ENCODE measurements at regions not wholly inside any gene's neighbourhood (a gene's known extent, or its start where the extent isn't known, plus 50 kb on each side); places are given as distances from the start of the nearest gene placed in this dataset.

DNA sequence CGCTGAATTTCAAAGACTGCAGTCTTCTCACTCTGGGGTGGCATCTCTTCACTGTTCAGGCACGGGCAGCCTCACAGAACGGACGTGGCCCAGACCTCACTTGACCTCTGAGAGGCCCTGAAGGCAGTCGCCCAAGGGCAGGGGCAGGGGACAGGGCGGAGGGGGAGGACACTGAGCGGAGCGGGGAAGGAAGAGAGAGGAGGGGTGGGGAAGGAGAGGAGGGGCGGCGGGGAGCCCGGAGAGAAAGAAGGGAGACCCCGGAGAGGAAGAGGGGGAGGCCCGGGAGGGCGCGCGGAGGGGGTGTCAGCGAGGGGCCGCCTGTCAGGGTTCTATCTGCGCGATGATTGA, 58.7 kb upstream of the COMTD1 start:
- peak; percentile 22 for DNase-seq (ENCODE audit: low spot score)

DNA sequence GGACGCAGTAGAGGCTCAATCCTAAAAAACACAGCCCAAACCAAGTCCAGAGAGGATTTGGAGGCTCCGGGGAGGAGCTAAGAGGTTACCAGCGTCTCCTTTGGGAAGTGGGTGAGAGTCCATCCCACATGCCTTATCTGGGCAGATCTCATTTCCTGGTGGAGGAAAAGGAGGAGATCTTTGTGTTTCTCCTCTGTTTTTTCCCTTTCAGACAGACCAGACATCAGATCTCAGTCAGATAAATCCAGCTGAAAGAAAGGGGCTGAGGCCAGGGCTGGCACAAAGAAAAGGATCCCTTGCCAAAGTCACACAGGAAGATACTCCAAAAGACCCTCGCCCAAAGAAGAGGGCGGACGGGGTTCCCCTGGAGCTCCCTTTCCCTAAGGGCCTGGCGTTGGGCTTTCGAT, 58.3 kb upstream of the COMTD1 start:
- no peak for DNase-seq (ENCODE audit: low spot score)

DNA sequence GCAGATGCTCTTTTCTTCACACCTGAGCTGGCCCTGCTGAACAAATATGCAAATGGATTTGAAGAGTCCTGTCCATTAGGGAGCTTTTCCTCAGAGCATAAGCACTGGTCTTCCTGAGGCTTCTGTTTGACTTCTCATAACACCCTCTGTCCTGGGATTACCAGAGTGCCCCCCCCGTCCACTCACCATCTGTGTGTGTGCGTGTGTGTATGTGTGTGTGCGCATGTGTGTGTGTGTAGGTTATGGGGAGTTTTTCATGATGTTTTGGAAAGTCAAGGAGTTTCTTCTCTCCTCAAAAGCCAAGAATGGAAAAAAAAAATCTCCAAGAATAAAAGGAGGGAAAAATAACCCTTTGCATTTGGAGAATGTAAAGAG, 57.7 kb upstream of the COMTD1 start:
- no peak for DNase-seq (ENCODE audit: low spot score)

DNA sequence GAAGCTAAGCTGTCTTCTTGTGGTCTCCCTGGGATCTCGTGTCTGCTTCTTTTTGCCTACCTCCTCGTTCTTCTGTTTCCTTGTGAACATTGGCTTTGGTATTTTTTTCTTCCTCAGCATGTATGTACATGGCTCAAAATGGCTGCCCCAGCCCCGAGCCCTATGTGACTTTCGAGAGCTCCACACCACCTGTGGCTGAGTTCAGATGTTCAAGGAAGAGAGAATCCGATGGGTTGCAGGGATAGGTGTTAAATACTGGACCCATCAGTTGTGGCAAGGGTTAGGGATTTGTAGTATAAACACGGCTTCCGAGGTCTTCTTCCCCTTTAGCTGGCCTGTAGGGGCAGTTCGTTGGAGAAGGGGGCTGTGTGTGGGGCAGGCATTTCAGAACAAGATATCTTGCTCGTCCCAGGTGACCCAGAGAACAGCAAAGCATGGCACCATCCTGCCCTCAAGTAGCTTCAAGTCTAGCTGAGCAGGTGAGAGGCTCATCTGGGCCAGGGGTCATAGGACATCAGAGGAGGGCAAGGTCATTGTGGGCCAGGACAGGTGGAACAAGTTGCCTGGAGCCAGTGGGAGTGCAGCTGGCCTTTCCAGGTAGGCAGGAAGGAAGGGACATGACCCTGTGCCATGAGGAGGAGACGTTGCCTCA, 57.2 kb upstream of the COMTD1 start:
- DNase-seq (ENCODE audit: low spot score), result no peak

DNA sequence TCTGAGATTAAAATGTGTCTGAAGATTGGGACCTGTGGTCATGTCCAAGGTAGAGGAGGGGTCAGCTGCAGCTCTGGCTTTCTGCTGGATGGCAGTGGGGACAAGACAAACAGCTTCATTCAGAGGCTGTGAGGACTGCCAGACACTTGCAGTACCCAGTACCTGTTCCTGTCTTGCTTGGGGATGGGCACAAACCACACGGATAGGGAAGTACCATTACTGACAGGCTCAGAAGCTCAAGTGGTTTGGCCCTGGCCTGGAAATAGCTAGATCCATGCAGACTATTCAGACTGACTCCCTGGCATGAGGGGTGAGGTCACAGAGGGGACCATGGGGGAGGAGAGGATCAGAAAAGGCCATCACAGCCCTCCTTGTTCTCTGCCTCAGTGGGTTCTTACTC, 56.0 kb upstream of the COMTD1 start:
- no peak for DNase-seq (ENCODE audit: low spot score)

DNA sequence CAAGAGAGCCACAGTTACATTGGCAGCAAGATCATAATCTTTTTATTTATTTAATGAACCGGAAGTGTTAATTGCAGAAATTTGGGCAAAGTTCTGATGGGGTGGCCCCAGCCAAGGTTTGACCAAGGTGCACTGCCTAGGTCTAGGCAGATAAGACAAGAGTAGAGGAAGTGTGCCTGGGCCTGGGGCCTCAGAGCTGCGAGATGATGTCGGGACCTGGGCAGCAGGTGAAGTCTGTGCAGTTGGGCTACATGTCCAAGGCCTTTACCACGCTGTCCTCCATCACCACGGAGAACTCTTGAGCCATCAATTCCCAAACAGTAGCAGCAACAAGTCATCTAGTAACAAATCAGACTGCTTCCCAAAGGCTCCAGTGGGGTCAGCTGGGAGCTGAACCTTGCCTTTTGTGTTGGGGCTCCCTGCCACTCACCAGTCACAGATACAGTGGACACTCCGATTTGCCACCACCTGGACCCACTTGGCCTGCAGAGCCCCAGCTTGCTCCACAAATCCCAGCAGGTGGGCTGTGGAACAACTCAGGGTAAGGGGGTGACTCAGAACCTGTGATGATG, 52.5 kb upstream of the COMTD1 start:
- DNase-seq (ENCODE audit: low spot score), result no peak

DNA sequence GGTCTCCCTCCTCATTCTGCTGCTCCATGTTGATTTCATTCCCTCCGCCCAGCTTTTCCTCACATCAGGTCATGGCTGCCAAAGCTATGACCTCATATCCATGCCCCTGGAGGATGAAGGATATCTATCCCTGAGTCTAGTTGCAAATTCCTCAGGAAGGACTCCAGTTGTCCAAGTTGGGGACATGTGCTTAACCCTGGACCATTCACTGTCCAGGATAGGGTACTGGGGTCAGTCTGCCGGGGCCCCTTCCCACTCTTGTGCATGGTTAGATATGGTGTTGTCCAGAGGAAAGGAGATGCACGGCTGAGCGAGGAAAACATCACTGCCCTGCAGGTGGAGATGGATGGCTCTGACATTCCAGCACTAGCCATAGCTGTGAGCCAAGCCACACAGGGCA, 51.9 kb upstream of the COMTD1 start:
- DNase-seq (ENCODE audit: low spot score), result no peak

DNA sequence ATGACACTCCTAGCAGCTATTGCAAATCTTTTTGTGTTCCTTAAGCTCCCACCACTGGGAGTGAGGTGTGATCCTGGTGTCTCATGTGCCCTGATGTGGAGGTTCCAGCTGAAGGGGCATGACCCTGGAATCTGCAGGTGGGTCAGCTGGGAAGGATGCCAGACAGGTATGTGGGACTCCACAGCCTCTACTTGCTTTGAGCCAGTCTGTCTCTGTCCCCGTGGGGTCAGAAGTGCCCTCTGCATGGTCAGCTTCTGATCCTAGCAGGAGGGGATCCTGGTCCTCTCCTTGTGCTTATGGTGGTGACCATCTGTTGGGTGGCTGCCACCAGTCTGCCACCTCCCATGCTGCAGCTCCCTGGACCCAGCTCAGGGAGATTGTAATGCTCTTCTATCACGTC, 51.1 kb upstream of the COMTD1 start:
- no peak for DNase-seq (ENCODE audit: low spot score)

Data from AG20443 (cell line).